HepG2 (cell line): ENCODE measurements at regions not wholly inside any gene's neighbourhood (a gene's known extent, or its start where the extent isn't known, plus 50 kb on each side); places are given as distances from the start of the nearest gene placed in this dataset.

Experiments used
- ATAC-seq: fragments of 200-7000 bp; cut with Tn5 transposase; 3 replicates; pipeline ENCODE4 v1.9.1; 2020; ENCODE audit warnings: mild to moderate bottlenecking, moderate library complexity
- BruUV-seq: library from RNA; stranded (reverse); fragments of 400-500 nt; replicated peaks from 2 replicates; lab custom pipeline; 2021; lab: Mats Ljungman, UMichigan
- CTCF ChIA-PET: fragments of 300-600 bp; formaldehyde crosslinking; extraction: SDS; loops from one replicate; lab custom pipeline; 2021; ENCODE audit warnings: low total read pairs, inconsistent platforms, low intra/inter-chr PET ratio; lab: Yijun Ruan, JAX
- POLR2A ChIA-PET: fragments of 350-600 bp; sonication (Branson Sonifier 250); formaldehyde crosslinking; loops from one replicate; lab custom pipeline; 2020; ENCODE audit warnings: antibody characterized with exemption, inconsistent platforms; lab: Yijun Ruan, JAX
- DNase-seq: peaks from one replicate; pipeline ENCODE4 v3.0.0-alpha.2; 2015; ENCODE audit warnings: low spot score
- FAIRE-seq: peaks from 3 replicates; lab custom pipeline; 2011; peaks lifted over from hg19 to GRCh38; lab: Jason Lieb, UNC
- H2AFZ ChIP-seq: one replicate; pipeline ENCODE4 v1.6.1; 2011; ENCODE audit warnings: low read length, inconsistent platforms
- H3K27ac ChIP-seq: fragments of 300-600 bp; 3 replicates; pipeline ENCODE4 v1.8.0; 2011; ENCODE audit warnings: mixed run types, mild to moderate bottlenecking, mixed read lengths, low read length, inconsistent platforms; ENCODE audit not compliant: insufficient read depth; ENCODE audit errors: extremely low read length
- H3K27me3 ChIP-seq, 2 experiments: fragments of 200-600 bp in 1 of 2; 2 replicates in 1 of 2; 3 replicates in 1 of 2; pipeline versions ENCODE4 v1.6.0 to v1.8.0; 2011; ENCODE audit warnings: low read length in 2 of 2, mild to moderate bottlenecking in 2 of 2, moderate library complexity in 2 of 2, inconsistent platforms in 1 of 2; ENCODE audit not compliant: insufficient read depth in 2 of 2, control insufficient read depth in 1 of 2
- H3K36me3 ChIP-seq, 2 experiments: fragments of 200-600 bp in 1 of 2; replicated peaks in 1 of 2; 2 replicates in 1 of 2; 3 replicates in 1 of 2; pipeline versions ENCODE4 v1.5.1 to v1.8.0; 2011; ENCODE audit warnings: low read length in 2 of 2, inconsistent platforms in 1 of 2; ENCODE audit not compliant: insufficient read depth in 2 of 2, control insufficient read depth in 1 of 2
- H3K4me1 ChIP-seq: 2 replicates; pipeline ENCODE4 v1.5.1; 2012; ENCODE audit warnings: low read length, inconsistent platforms; ENCODE audit not compliant: insufficient read depth
- H3K4me2 ChIP-seq: 2 replicates; pipeline ENCODE4 v1.6.0; 2011; ENCODE audit warnings: low read depth, low read length, inconsistent platforms
- H3K4me3 ChIP-seq, 3 experiments: fragments of 200-600 bp in 1 of 3; sonication (generic), shearing (Covaris generic) in 1 of 3; replicated peaks in 1 of 3; 2 replicates each; pipeline ENCODE4 v1.5.1; 2011 to 2016; ENCODE audit warnings: low read length in 3 of 3, inconsistent platforms in 2 of 3, low read depth in 2 of 3, mild to moderate bottlenecking in 2 of 3, control low read depth in 1 of 3, mixed read lengths in 1 of 3; ENCODE audit not compliant: insufficient read depth in 1 of 3
- H3K79me2 ChIP-seq: one replicate; pipeline ENCODE4 v1.6.1; 2011; ENCODE audit warnings: low read length, inconsistent platforms; ENCODE audit not compliant: insufficient read depth
- H3K9ac ChIP-seq: 2 replicates; pipeline ENCODE4 v1.6.0; 2011; ENCODE audit warnings: mild to moderate bottlenecking, low read depth, low read length, inconsistent platforms; ENCODE audit not compliant: insufficient read depth
- H3K9me3 ChIP-seq: 2 replicates; pipeline ENCODE4 v1.5.1; 2012; ENCODE audit warnings: mild to moderate bottlenecking, low read length
- H4K20me1 ChIP-seq: 2 replicates; pipeline ENCODE4 v1.6.0; 2011; ENCODE audit warnings: inconsistent platforms, mild to moderate bottlenecking, low read length, moderate library complexity; ENCODE audit not compliant: insufficient read depth
- CTCF ChIP-seq: sonication (generic); formaldehyde crosslinking; IDR thresholded peaks from 2 replicates; pipeline ENCODE4 v1.5.0; 2020; ENCODE audit warnings: mild to moderate bottlenecking, missing genetic modification reagents, moderate library complexity
- MAFK ChIP-seq, 2 experiments: IDR thresholded peaks in 1 of 2; conservative IDR thresholded peaks in 1 of 2; 2 replicates each; pipeline ENCODE4 v1.6.1; 2011; ENCODE audit warnings: improper control_type of control experiment in 2 of 2, low read length in 2 of 2
- REXO4 ChIP-seq: sonication (generic); formaldehyde crosslinking; IDR thresholded peaks from 2 replicates; pipeline ENCODE4 v1.8.0; 2022; ENCODE audit warnings: missing genetic modification reagents, mild to moderate bottlenecking, borderline replicate concordance
- RFXAP ChIP-seq: sonication (generic); formaldehyde crosslinking; IDR thresholded peaks from 2 replicates; pipeline ENCODE4 v1.4.0; 2020; ENCODE audit warnings: missing genetic modification reagents, borderline replicate concordance
- SMC3 ChIP-seq: IDR thresholded peaks from 2 replicates; pipeline ENCODE4 v1.6.1; 2011; ENCODE audit warnings: low read length, improper control_type of control experiment
- STAG1 ChIP-seq: sonication (generic); formaldehyde crosslinking; IDR thresholded peaks from 2 replicates; pipeline ENCODE4 v1.4.0; 2020; ENCODE audit warnings: missing genetic modification reagents
- ZBTB7A ChIP-seq: sonication (generic); formaldehyde crosslinking; IDR thresholded peaks from 2 replicates; pipeline ENCODE4 v1.8.0; 2022; ENCODE audit warnings: mild to moderate bottlenecking, missing genetic modification reagents
- WGBS: methylation state at CpG from one replicate; pipeline ENCODE4 v1.1.6; 2017; ENCODE audit warnings: low lambda C conversion rate; 5-methylcytosine and 5-hydroxymethylcytosine counted together
- in situ Hi-C: cut with HindIII; loops from 2 replicates; pipeline ENCODE4 v1.10.0; 2017; ENCODE audit warnings: low pct_unique_long_range_greater_than_20kb; ENCODE audit not compliant: extremely low pct_ligation_motif_present
- intact Hi-C: fragments of 100-400 bp; cut with micrococcal nuclease; formaldehyde crosslinking; loops from one replicate; pipeline ENCODE4 v1.10.0; 2022; ENCODE audit not compliant: unreplicated experiment

DNA sequence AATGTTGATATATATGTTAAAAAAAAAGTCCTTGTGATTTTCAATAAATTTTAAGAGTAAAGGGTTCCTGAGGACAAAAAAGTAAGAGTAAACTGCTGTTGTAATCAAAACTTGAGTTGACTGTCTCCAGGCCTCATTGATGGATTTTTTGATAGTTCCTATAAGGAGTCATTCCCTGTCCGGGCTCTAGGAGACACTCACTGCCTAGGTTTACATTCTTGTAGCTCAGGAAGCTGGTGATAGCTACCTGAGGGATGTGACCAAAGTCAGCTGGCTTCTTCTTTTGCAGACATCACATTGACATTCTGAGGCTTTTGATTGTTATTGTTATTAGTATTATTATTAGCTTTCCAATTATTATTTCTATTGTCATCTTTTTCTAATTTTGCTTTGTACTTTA is 116.5 kb upstream of the FBXL7 start:
- ChIA-PET POLR2A (no interaction called here), CTCF (no interaction called here)
- H3K27ac ChIP-seq: no peak overlapping the region
- no peak overlapping the region for H3K4me2 ChIP-seq
- peak; percentile 64; the same call in 2 of the 3 replicates for ATAC-seq
- intact Hi-C loops (loop anchor here (10.0 kb wide), 1 partner anchor 611 kb away; no protein-coding TSS in a partner anchor), in situ Hi-C loops (no loop called here)
- H4K20me1 ChIP-seq: no peaks in the 10 kb centered on the region
- H3K79me2 ChIP-seq: no peaks in the 10 kb centered on the region
- no peaks in the 10 kb centered on the region for H3K36me3 ChIP-seq
- H3K4me1 ChIP-seq: peaks cover 13% of the 10 kb centered on the region; the same call in 1 of the 2 replicates
- no peaks in the 10 kb centered on the region for H3K27me3 ChIP-seq
- peak; percentile 35; the same call in 1 of the 2 replicates for TF ChIP-seq SMC3
- peak; percentile 24; the same call in 1 of the 2 replicates for TF ChIP-seq CTCF (CRISPR knock-in tag)
- no peak for TF ChIP-seq ZBTB7A (CRISPR knock-in tag)
- TF ChIP-seq STAG1 (CRISPR knock-in tag): peak; percentile 42; the same call in 1 of the 2 replicates
- H3K9ac ChIP-seq: no peak overlapping the region
- WGBS: 0% methylated on average over 1 of the region's 1 CpG
- H3K4me3 ChIP-seq: no peak overlapping the region
- no peak for FAIRE-seq
- DNase-seq: peak; percentile 3
- no TSS peak for BruUV-seq
- H3K9me3 ChIP-seq: no peaks in the 10 kb centered on the region
- no peak overlapping the region for H2AFZ ChIP-seq

DNA sequence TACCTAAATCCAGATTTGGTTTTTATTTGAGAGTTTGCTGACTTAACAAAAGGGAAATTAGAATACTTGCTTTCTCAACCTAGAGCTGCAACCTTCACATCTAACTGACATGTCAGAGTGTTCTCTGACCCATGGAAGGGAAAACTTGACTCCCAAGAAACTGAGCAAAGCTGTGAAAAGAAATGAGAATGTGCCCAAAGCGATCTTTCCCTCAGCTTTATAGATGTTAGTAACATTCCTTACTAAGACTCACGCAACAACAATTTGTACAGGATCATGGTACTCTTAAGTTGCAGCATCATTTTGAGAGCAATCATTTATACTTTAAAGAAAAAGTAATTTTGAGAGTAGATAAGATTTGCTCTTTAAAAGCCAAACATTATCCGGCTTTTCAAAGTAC is 117.0 kb upstream of the FBXL7 start:
- in situ Hi-C loops (no loop called here), intact Hi-C loops (loop anchor here (10.0 kb wide), 1 partner anchor 612 kb away; no protein-coding TSS in a partner anchor)
- 27% methylated on average over 3 of the region's 3 CpGs for WGBS
- Histone ChIP-seq H3K9ac (no peak overlapping the region), H3K4me2 (no peak overlapping the region), H2AFZ (no peak overlapping the region), H3K79me2 (no peaks in the 10 kb centered on the region), H4K20me1 (no peaks in the 10 kb centered on the region), H3K9me3 (no peaks in the 10 kb centered on the region), H3K4me3 (no peak overlapping the region), H3K36me3 (no peaks in the 10 kb centered on the region), H3K27ac (no peak overlapping the region), H3K27me3 (no peaks in the 10 kb centered on the region), H3K4me1 (peaks cover 9% of the 10 kb centered on the region; the same call in 1 of the 2 replicates)
- TF ChIP-seq RFXAP (CRISPR knock-in tag) (no peak), REXO4 (CRISPR knock-in tag) (no peak), MAFK (conservative IDR thresholded peaks at IDR 0.05 in 1 of 2, IDR thresholded peaks at IDR 0.05 in 1 of 2; ENCODE audit: low read length in 2 of 2) (peak in 1 of 2 experiments; percentile 35; a peak in 2 of 4 replicates)
- DNase-seq (no peak), ATAC-seq (no peak), FAIRE-seq (no peak)
- CTCF ChIA-PET: no interaction called here
- POLR2A ChIA-PET: no interaction called here
- BruUV-seq: no TSS peak
